ENCODE measurements at regions not wholly inside any gene's neighbourhood (a gene's known extent, or its start where the extent isn't known, plus 50 kb on each side); places are given as distances from the start of the nearest gene placed in this dataset.

GRCh38 chr10:125226005-125226404 is 65.6 kb upstream of the CTBP2 start:
- TF ChIP-seq CTCF (IDR thresholded peaks at IDR 0.05; ENCODE audit: control extremely low read depth, extremely low read depth): no peak
- no peaks in the 10 kb centered on the region for H3K36me3 ChIP-seq (ENCODE audit: control insufficient read depth in 4 of 4, insufficient read depth in 4 of 4, low read length in 4 of 4)
- DNase-seq: no peak
- ATAC-seq (ENCODE audit: insufficient read depth, low FRiP score): no peak
- H3K9me3 ChIP-seq (ENCODE audit: control insufficient read depth in 4 of 4, insufficient read depth in 3 of 4, low read length in 3 of 4): no peaks in the 10 kb centered on the region
- H3K4me3 ChIP-seq: no peak overlapping the region
- no peak overlapping the region for H3K27ac ChIP-seq (ENCODE audit: low read depth in 1 of 2, low read length in 1 of 2)
- WGBS, 2 donors: 93 to 95% methylated on average over 7 of the region's 7 CpGs
- no peaks in the 10 kb centered on the region for H3K4me1 ChIP-seq (ENCODE audit: control insufficient read depth in 5 of 5, insufficient read depth in 5 of 5, low read length in 5 of 5)
- H3K27me3 ChIP-seq (ENCODE audit: control insufficient read depth in 3 of 3, insufficient read depth in 3 of 3, low read length in 2 of 3): no peaks in the 10 kb centered on the region
- H3K9ac ChIP-seq (ENCODE audit: insufficient read depth in 1 of 2, low read length in 2 of 2): no peak overlapping the region

- Histone ChIP-seq H3K36me3 (ENCODE audit: control insufficient read depth in 4 of 4, insufficient read depth in 4 of 4, low read length in 4 of 4) (no peaks in the 10 kb centered on the region), H3K4me3 (no peak overlapping the region), H3K9me3 (ENCODE audit: control insufficient read depth in 4 of 4, insufficient read depth in 3 of 4, low read length in 3 of 4) (no peaks in the 10 kb centered on the region), H3K27me3 (ENCODE audit: control insufficient read depth in 3 of 3, insufficient read depth in 3 of 3, low read length in 2 of 3) (no peaks in the 10 kb centered on the region), H3K27ac (ENCODE audit: low read depth in 1 of 2, low read length in 1 of 2) (no peak overlapping the region), H3K4me1 (ENCODE audit: control insufficient read depth in 5 of 5, insufficient read depth in 5 of 5, low read length in 5 of 5) (no peaks in the 10 kb centered on the region), H3K9ac (ENCODE audit: insufficient read depth in 1 of 2, low read length in 2 of 2) (no peak overlapping the region)
- TF ChIP-seq CTCF (IDR thresholded peaks at IDR 0.05; ENCODE audit: control extremely low read depth, extremely low read depth): no peak
- WGBS, 2 donors: 84% methylated on average over 3 of the region's 3 CpGs
- no peak for DNase-seq
- ATAC-seq (ENCODE audit: insufficient read depth, low FRiP score): no peak
These were observed 64.7 kb upstream of the CTBP2 start for GRCh38 chr10:125225051-125225450.

GRCh38 chr10:125222515-125223308 is 62.3 kb upstream of the CTBP2 start:
- no peak for DNase-seq
- no peak overlapping the region for H3K27ac ChIP-seq (ENCODE audit: low read depth in 1 of 2, low read length in 1 of 2)
- WGBS, 2 donors: 75 to 82% methylated on average over 16 of the region's 16 CpGs
- no peak overlapping the region for H3K4me3 ChIP-seq
- H3K36me3 ChIP-seq (ENCODE audit: control insufficient read depth in 4 of 4, insufficient read depth in 4 of 4, low read length in 4 of 4): no peaks in the 10 kb centered on the region
- ATAC-seq (ENCODE audit: insufficient read depth, low FRiP score): no peak
- no peaks in the 10 kb centered on the region for H3K9me3 ChIP-seq (ENCODE audit: control insufficient read depth in 4 of 4, insufficient read depth in 3 of 4, low read length in 3 of 4)
- TF ChIP-seq CTCF (IDR thresholded peaks at IDR 0.05; ENCODE audit: control extremely low read depth, extremely low read depth): no peak
- no peak overlapping the region for H3K9ac ChIP-seq (ENCODE audit: insufficient read depth in 1 of 2, low read length in 2 of 2)
- no peaks in the 10 kb centered on the region for H3K27me3 ChIP-seq (ENCODE audit: control insufficient read depth in 3 of 3, insufficient read depth in 3 of 3, low read length in 2 of 3)
- no peaks in the 10 kb centered on the region for H3K4me1 ChIP-seq (ENCODE audit: control insufficient read depth in 5 of 5, insufficient read depth in 5 of 5, low read length in 5 of 5)

- no peaks in the 10 kb centered on the region for H3K36me3 ChIP-seq (ENCODE audit: control insufficient read depth in 4 of 4, insufficient read depth in 4 of 4, low read length in 4 of 4)
- H3K9me3 ChIP-seq (ENCODE audit: control insufficient read depth in 4 of 4, insufficient read depth in 3 of 4, low read length in 3 of 4): no peaks in the 10 kb centered on the region
- TF ChIP-seq CTCF (IDR thresholded peaks at IDR 0.05; ENCODE audit: control extremely low read depth, extremely low read depth): no peak
- no peak overlapping the region for H3K9ac ChIP-seq (ENCODE audit: insufficient read depth in 1 of 2, low read length in 2 of 2)
- no peak overlapping the region for H3K27ac ChIP-seq (ENCODE audit: low read depth in 1 of 2, low read length in 1 of 2)
- 45 to 72% methylated on average over 8 of the region's 8 CpGs for WGBS, 2 donors
- H3K4me3 ChIP-seq: no peak overlapping the region
- DNase-seq (no peak), ATAC-seq (ENCODE audit: insufficient read depth, low FRiP score) (no peak)
- H3K27me3 ChIP-seq (ENCODE audit: control insufficient read depth in 3 of 3, insufficient read depth in 3 of 3, low read length in 2 of 3): no peaks in the 10 kb centered on the region
- no peaks in the 10 kb centered on the region for H3K4me1 ChIP-seq (ENCODE audit: control insufficient read depth in 5 of 5, insufficient read depth in 5 of 5, low read length in 5 of 5)
These were observed 61.4 kb upstream of the CTBP2 start for GRCh38 chr10:125221716-125222115.
